ENCODE measurements at regions not wholly inside any gene's neighbourhood (a gene's known extent, or its start where the extent isn't known, plus 50 kb on each side); places are given as distances from the start of the nearest gene placed in this dataset.

DNA sequence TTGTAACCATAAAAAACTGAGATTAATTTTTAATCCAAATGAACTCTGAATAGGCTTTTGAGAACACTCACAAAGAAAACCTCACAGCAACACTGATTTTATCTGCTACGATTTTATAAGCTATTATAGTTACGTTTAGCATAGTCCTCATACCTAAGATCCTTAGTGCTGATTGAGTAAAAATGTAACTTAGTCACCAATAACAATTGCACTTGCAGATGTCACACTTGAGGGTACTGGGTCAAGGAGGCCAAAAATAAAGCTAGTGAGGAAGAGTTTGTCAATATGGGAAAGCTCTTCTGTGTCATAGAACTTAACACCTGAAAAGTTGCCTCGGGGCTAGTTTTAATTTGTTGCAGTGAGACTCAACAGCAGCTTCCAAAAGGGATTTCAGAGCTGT lies 706.5 kb upstream of the FAM98A start:
- Histone ChIP-seq H3K27ac (no peak overlapping the region), H3K36me3 (no peaks in the 10 kb centered on the region), H3K4me1 (no peaks in the 10 kb centered on the region), H3K9me3 (no peaks in the 10 kb centered on the region), H3K4me3 (no peak overlapping the region), H3K27me3 (no peaks in the 10 kb centered on the region)
- no peak for DNase-seq
- intact Hi-C loops (cut with DNase I; ENCODE audit: low total_unique reads): no loop called here
- TF ChIP-seq CTCF (IDR thresholded peaks at IDR 0.05): no peak
- no peak for TF ChIP-seq POLR2A (IDR thresholded peaks at IDR 0.05)

GRCh38 chr2:34294961-34295360 lies 695.9 kb upstream of the FAM98A start:
- H3K27ac ChIP-seq: no peak overlapping the region
- no peaks in the 10 kb centered on the region for H3K9me3 ChIP-seq
- peaks cover 0 to 3% of the 10 kb centered on the region in 2 donors for H3K4me1 ChIP-seq
- TF ChIP-seq POLR2A (IDR thresholded peaks at IDR 0.05) (no peak), CTCF (IDR thresholded peaks at IDR 0.05) (no peak)
- H3K36me3 ChIP-seq: no peaks in the 10 kb centered on the region
- H3K27me3 ChIP-seq: no peaks in the 10 kb centered on the region
- no peak overlapping the region for H3K4me3 ChIP-seq
- intact Hi-C loops (cut with DNase I; ENCODE audit: low total_unique reads): no loop called here
- no peak for DNase-seq

GRCh38 chr2:34291076-34291475 lies 692.0 kb upstream of the FAM98A start:
- no peaks in the 10 kb centered on the region for H3K9me3 ChIP-seq
- no peaks in the 10 kb centered on the region for H3K27me3 ChIP-seq
- TF ChIP-seq CTCF (IDR thresholded peaks at IDR 0.05): no peak
- no peak for TF ChIP-seq POLR2A (IDR thresholded peaks at IDR 0.05)
- H3K4me3 ChIP-seq: no peak overlapping the region
- no peak for DNase-seq
- intact Hi-C loops (cut with DNase I; ENCODE audit: low total_unique reads): no loop called here
- H3K4me1 ChIP-seq: peaks cover 0 to 3% of the 10 kb centered on the region in 2 donors
- no peaks in the 10 kb centered on the region for H3K36me3 ChIP-seq
- H3K27ac ChIP-seq: no peak overlapping the region

DNA sequence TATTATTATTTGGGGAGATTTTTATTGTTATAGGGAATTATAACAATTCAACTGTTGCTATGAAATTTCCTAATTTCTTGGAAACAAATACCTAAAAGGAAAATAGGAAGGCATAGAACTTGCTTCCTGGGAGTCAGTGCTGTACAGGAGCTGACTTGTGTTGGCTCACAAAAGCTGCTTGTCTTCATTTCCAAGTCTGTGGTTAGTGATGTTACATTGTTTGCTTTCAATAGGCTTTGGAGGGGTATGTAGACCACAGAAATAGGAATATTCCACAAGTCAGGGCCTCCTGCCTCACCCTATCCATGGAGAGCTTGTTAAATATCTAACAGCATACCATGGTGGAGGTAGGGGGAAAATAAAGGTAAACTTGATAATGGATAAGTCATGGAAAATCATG lies 688.9 kb upstream of the FAM98A start:
- TF ChIP-seq POLR2A (IDR thresholded peaks at IDR 0.05) (no peak), CTCF (IDR thresholded peaks at IDR 0.05) (no peak)
- H3K27me3 ChIP-seq: no peaks in the 10 kb centered on the region
- H3K4me3 ChIP-seq: no peak overlapping the region
- no peaks in the 10 kb centered on the region for H3K36me3 ChIP-seq
- no peak overlapping the region for H3K27ac ChIP-seq
- intact Hi-C loops (cut with DNase I; ENCODE audit: low total_unique reads): no loop called here
- no peak for DNase-seq
- no peaks in the 10 kb centered on the region for H3K4me1 ChIP-seq
- H3K9me3 ChIP-seq: no peaks in the 10 kb centered on the region

GRCh38 chr2:34280606-34281005 lies 681.5 kb upstream of the FAM98A start:
- Histone ChIP-seq H3K4me3 (no peak overlapping the region), H3K4me1 (no peaks in the 10 kb centered on the region), H3K27me3 (no peaks in the 10 kb centered on the region), H3K9me3 (no peaks in the 10 kb centered on the region), H3K27ac (no peak overlapping the region), H3K36me3 (no peaks in the 10 kb centered on the region)
- intact Hi-C loops (cut with DNase I; ENCODE audit: low total_unique reads): no loop called here
- no peak for DNase-seq
- TF ChIP-seq POLR2A (IDR thresholded peaks at IDR 0.05) (no peak), CTCF (IDR thresholded peaks at IDR 0.05) (no peak)

All from uterus (tissue), 3 donors.